ENCODE measurements at regions not wholly inside any gene's neighbourhood (a gene's known extent, or its start where the extent isn't known, plus 50 kb on each side); places are given as distances from the start of the nearest gene placed in this dataset.

DNA sequence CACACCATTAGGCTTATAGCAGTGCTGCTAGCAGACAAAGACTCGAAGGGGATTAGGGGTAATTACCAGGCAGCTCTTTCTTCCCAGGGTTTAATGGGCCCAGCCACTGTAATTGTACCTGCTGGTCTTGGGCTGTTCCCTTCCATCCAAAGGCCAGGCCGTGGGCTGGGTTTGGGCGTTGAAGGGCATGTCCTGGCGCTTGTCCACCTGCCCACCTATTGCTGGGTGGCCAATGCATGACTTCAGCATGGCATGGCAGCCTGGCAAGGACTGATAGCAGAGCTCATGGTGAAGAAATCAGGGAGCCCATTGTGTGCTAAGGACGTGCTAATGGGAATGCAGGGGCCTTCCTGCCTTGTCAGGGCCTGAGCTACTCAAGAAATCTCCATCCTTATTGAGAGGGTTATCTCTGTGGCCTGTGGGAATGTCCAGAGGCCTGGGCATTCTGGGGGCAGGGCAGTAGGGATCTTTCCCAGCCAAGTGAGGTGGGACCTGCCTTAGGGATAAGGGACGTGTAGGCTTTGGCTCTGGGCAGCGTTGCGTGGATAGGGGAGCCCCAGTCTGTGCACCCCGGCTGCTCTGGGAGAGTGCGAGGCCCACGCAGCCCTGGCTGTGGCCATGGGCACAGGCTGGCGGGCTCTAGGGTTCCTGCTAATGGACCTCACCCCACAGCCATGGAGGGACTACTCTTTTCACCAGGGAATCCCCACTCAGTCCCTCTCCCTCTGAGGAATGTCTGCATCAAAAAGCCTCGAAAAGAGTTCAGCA lies 116.1 kb upstream of the PITX1 start:
- TF ChIP-seq, protein P1, sequence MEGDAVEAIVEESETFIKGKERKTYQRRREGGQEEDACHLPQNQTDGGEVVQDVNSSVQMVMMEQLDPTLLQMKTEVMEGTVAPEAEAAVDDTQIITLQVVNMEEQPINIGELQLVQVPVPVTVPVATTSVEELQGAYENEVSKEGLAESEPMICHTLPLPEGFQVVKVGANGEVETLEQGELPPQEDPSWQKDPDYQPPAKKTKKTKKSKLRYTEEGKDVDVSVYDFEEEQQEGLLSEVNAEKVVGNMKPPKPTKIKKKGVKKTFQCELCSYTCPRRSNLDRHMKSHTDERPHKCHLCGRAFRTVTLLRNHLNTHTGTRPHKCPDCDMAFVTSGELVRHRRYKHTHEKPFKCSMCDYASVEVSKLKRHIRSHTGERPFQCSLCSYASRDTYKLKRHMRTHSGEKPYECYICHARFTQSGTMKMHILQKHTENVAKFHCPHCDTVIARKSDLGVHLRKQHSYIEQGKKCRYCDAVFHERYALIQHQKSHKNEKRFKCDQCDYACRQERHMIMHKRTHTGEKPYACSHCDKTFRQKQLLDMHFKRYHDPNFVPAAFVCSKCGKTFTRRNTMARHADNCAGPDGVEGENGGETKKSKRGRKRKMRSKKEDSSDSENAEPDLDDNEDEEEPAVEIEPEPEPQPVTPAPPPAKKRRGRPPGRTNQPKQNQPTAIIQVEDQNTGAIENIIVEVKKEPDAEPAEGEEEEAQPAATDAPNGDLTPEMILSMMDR (IDR thresholded peaks at IDR 0.05) = no peak
- TF ChIP-seq POLR2A (IDR thresholded peaks at IDR 0.05) = no peak

Measured in testis (tissue), 2 donors.